Psoas muscle (tissue), 7 donors: ENCODE measurements at regions not wholly inside any gene's neighbourhood (a gene's known extent, or its start where the extent isn't known, plus 50 kb on each side); places are given as distances from the start of the nearest gene placed in this dataset.
"Not testable (repeated sequence)": the region's sequence is repeated elsewhere in the genome, so short reads cannot be mapped to it uniquely, and the experiment has no call there.

Source experiments
- ATAC-seq, 4 donors: fragments of 200-7000 bp; cut with Tn5 transposase; one replicate each; pipeline ENCODE4 v1.9.1; 2020; ENCODE audit warnings: moderate library complexity in 3 of 4, mild to moderate bottlenecking in 2 of 4
- DNase-seq, 2 donors: peaks; one replicate each; pipeline ENCODE4 v3.0.0-alpha.2; 2020
- H3K27ac ChIP-seq: fragments of 200-600 bp; one replicate; pipeline ENCODE4 v1.8.0; 2022
- H3K27me3 ChIP-seq, 3 donors: fragments of 200-600 bp in 1 of 3; one replicate each; pipeline versions ENCODE4 v1.6.1 to v1.8.0; 2013 to 2022; ENCODE audit warnings: low read length in 2 of 3, mild to moderate bottlenecking in 2 of 3, moderate library complexity in 1 of 3; ENCODE audit not compliant: insufficient read depth in 3 of 3
- H3K36me3 ChIP-seq, 2 donors: fragments of 200-600 bp in 1 of 2; one replicate each; pipeline versions ENCODE4 v1.6.1 to v1.8.0; 2013 to 2022; ENCODE audit warnings: low read depth in 1 of 2, mild to moderate bottlenecking in 1 of 2, moderate library complexity in 1 of 2; ENCODE audit not compliant: insufficient read depth in 1 of 2
- H3K4me1 ChIP-seq: fragments of 200-600 bp; one replicate; pipeline ENCODE4 v1.8.0; 2022
- H3K4me3 ChIP-seq: fragments of 200-600 bp; one replicate; pipeline ENCODE4 v1.8.0; 2022; ENCODE audit warnings: mild to moderate bottlenecking
- H3K9me3 ChIP-seq: fragments of 200-600 bp; one replicate; pipeline ENCODE4 v1.8.0; 2022
- WGBS, 3 donors: extraction: QIAGEN DNeasy Blood & Tissue Kit; methylation state at CpG; one replicate each; pipeline versions ENCODE4 v1.1.6 to v1.1.7; 2013; 5-methylcytosine and 5-hydroxymethylcytosine counted together
- intact Hi-C, 2 donors: fragments of 100-400 bp; cut with DNase I; formaldehyde crosslinking; loops; one replicate each; pipeline versions ENCODE4 v1.11.0 to v1.14.2; 2022
- TF ChIP-seq, protein P1 (sequence below): fragments of 200-600 bp; IDR thresholded peaks from one replicate; pipeline ENCODE4 v1.8.0; 2022; ENCODE audit warnings: antibody characterized with exemption
- donor health status: healthy with polysubstance abuse.
- donor health status: DM: no; HTN: no; CAD: no; lungs with moderate emphysema.
- donor health status: Bipolar disorder and iron deficiency.
- donor health status: healthy.
- donor health status: DM: yes; HTN: yes; CAD: no.
- donor health status: DM: no; HTN: no; CAD: no.
- donor health status: DM: yes; HTN: yes; CAD: no.

DNA sequence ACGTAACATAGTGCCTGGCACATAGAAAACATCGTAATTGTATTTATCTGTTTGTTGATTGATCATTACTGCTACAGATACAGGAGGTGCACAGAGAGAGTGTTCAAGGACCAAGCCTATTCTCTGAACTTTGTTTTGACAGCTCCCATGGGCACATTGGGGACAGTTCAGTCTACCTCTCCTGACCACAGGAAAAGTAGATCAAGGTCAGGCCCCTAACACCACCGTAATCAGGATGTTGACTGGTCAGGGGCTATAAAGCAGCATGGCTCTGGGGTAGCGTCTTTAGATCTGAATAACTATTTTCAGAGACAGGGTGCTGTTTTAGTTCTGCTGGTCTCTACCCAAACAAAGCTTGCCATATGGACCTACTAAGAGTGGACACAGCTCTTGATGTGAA lies 223.1 kb upstream of the IRF2BP2 start:
- Histone ChIP-seq H3K4me1 (peaks cover 7% of the 10 kb centered on the region), H3K27ac (no peak overlapping the region), H3K27me3 (no peaks in the 10 kb centered on the region), H3K4me3 (no peak overlapping the region), H3K36me3 (no peaks in the 10 kb centered on the region), H3K9me3 (no peaks in the 10 kb centered on the region)
- TF ChIP-seq, protein P1, sequence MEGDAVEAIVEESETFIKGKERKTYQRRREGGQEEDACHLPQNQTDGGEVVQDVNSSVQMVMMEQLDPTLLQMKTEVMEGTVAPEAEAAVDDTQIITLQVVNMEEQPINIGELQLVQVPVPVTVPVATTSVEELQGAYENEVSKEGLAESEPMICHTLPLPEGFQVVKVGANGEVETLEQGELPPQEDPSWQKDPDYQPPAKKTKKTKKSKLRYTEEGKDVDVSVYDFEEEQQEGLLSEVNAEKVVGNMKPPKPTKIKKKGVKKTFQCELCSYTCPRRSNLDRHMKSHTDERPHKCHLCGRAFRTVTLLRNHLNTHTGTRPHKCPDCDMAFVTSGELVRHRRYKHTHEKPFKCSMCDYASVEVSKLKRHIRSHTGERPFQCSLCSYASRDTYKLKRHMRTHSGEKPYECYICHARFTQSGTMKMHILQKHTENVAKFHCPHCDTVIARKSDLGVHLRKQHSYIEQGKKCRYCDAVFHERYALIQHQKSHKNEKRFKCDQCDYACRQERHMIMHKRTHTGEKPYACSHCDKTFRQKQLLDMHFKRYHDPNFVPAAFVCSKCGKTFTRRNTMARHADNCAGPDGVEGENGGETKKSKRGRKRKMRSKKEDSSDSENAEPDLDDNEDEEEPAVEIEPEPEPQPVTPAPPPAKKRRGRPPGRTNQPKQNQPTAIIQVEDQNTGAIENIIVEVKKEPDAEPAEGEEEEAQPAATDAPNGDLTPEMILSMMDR: no peak
- intact Hi-C loops: no loop called here
- no peak for ATAC-seq
- no peak for DNase-seq
- WGBS, 3 donors: 94 to 98% (median 97%) methylated on average over 4 of the region's 4 CpGs

DNA sequence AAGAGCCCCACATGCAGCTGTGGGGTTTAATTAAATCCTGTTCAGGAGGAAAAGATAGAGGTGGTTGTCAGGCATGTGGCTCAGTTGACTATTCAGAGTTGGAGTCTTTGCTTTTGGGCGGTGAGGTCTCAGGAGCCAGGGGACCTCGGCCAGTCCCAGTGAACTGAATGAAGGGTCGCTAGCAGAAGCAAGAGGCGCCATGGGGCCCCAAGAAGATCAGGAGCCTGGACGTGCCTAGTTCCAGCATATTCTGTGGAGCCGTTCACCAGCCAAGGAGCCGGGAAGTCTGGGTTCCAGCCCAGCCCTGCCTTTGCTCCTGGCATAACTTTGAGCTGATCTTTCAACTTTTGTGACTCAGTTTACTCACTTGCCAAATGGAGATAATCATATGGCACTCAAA lies 217.7 kb upstream of the IRF2BP2 start:
- 54 to 80% (median 62%) methylated on average over 7 of the region's 7 CpGs for WGBS, 3 donors
- Histone ChIP-seq H3K27ac (no peak overlapping the region), H3K27me3 (no peaks in the 10 kb centered on the region), H3K9me3 (no peaks in the 10 kb centered on the region), H3K4me1 (no peaks in the 10 kb centered on the region), H3K4me3 (no peak overlapping the region), H3K36me3 (no peaks in the 10 kb centered on the region)
- TF ChIP-seq, protein P1: no peak
- DNase-seq (no peak), ATAC-seq (no peak)
- intact Hi-C loops: no loop called here

DNA sequence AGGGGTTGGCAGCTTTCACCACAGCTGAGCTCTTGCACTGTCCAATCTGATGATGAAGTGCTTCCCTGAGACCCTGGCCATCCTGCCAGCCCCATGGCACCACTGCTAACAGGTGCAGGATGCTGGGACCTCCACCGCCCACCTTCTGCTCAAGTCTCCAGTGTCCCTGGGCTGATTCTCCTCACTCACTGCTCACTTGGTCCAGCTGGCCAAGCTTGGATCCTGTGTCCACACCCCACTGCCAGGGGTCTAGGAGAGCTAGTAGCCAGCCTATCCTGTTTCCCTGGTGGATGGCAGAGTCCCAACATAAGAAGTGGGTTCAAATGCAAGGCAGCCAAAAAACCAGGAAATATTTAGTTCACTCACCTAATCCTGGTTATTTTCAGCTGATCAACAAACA lies 217.2 kb upstream of the IRF2BP2 start:
- Histone ChIP-seq H3K9me3 (no peaks in the 10 kb centered on the region), H3K27me3 (no peaks in the 10 kb centered on the region), H3K36me3 (no peaks in the 10 kb centered on the region), H3K27ac (no peak overlapping the region), H3K4me1 (no peaks in the 10 kb centered on the region), H3K4me3 (no peak overlapping the region)
- 75 to 86% (median 82%) methylated on average over 1 of the region's 1 CpG for WGBS, 3 donors
- intact Hi-C loops: no loop called here
- DNase-seq: no peak
- TF ChIP-seq, protein P1: no peak
- no peak for ATAC-seq

DNA sequence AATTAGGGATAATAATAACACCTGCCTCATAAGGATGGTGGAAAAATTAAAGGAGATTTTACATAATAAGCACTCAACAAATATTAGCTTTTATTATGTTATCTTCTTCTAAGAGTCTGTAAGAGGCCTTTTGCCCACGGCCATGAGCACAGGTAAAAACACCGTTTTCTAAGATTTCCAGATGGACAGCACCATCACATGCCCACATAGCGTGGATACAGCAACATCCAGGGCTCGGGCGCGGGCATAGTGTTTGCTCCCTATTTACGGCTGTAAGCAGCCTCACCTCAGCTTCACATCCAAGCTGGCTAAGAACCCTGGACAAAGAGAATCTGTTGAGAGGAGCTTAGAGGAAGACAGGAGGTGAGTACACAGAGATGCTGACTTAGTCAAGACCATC lies 216.4 kb upstream of the IRF2BP2 start:
- H3K4me3 ChIP-seq: no peak overlapping the region
- H3K36me3 ChIP-seq: no peaks in the 10 kb centered on the region
- H3K4me1 ChIP-seq: no peaks in the 10 kb centered on the region
- intact Hi-C loops: no loop called here
- no peaks in the 10 kb centered on the region for H3K27me3 ChIP-seq
- TF ChIP-seq, protein P1: no peak
- ATAC-seq (no peak), DNase-seq (no peak)
- 96 to 98% (median 97%) methylated on average over 7 of the region's 7 CpGs for WGBS, 3 donors
- H3K9me3 ChIP-seq: no peaks in the 10 kb centered on the region
- no peak overlapping the region for H3K27ac ChIP-seq

DNA sequence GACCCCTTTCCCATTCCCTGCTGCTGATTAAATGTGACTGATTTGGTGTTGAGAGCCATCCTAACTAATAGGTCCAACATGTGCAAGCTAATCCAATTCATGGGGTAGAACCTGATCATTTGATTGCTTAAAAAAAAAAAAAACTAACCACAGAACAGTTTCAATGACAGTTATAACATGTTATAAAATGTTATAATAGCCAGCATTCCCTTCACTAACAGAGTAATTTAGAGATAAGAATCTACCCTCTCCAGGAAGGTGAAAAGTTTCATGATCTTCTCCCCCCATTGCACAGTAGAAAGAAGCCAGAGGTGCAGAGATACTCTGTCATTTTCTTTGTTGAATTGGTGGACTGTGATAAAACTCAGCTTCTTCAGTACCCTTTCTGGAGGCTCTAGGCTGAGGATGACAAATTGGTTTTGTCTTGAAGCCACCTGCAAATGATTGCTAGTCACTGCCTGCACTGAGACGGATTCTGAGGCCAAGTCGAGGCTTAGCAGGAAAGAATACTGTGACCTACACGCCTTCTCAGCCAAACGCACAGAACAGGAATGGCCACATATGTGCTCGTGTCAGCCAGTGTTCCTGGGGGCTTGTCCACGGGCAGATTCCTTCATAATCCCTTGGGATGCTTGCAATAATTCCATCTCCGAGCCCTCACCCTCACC lies 215.7 kb upstream of the IRF2BP2 start:
- Histone ChIP-seq H3K9me3 (no peaks in the 10 kb centered on the region), H3K4me3 (no peak overlapping the region), H3K36me3 (no peaks in the 10 kb centered on the region), H3K27ac (no peak overlapping the region), H3K4me1 (no peaks in the 10 kb centered on the region), H3K27me3 (no peaks in the 10 kb centered on the region)
- ATAC-seq (peak in 1 of 4 donors; percentile 45), DNase-seq (no peak)
- TF ChIP-seq, protein P1: no peak
- 28 to 51% (median 40%) methylated on average over 7 of the region's 7 CpGs for WGBS, 3 donors
- intact Hi-C loops: no loop called here

DNA sequence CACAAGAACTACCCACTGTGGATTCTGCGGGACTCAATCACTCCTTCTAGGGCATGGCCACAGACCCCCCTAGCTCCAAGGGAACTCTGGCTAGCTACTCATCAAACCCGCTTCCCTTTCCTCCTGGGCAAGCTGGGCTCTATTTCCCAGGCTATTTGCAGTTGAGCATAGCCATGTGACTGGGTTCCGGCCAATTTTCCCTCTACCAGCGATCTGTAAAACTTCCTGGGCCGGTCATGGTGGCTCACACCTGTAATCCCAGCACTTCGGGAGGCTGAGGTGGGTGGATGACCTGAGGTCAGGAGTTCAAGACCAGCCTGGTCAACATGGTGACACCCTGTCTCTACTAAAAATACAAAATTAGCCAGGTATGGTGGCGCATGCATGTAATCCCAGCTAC lies 214.9 kb upstream of the IRF2BP2 start:
- H3K4me3 ChIP-seq, H3K27ac ChIP-seq, ATAC-seq, H3K4me1 ChIP-seq, H3K9me3 ChIP-seq, DNase-seq, H3K27me3 ChIP-seq, H3K36me3 ChIP-seq, intact Hi-C loops: not testable (repeated sequence)
- 88 to 91% (median 89%) methylated on average over 7 of the region's 7 CpGs for WGBS, 3 donors
